Loucy (cell line): ENCODE measurements at regions not wholly inside any gene's neighbourhood (a gene's known extent, or its start where the extent isn't known, plus 50 kb on each side); places are given as distances from the start of the nearest gene placed in this dataset.

Experiments
- H2AFZ ChIP-seq: fragments of 200-600 bp; sonication (generic); 2 replicates; pipeline ENCODE4 v1.6.0; 2016; ENCODE audit warnings: antibody characterized with exemption, mild to moderate bottlenecking, low read length, moderate library complexity
- H3F3A ChIP-seq: fragments of 200-600 bp; 2 replicates; pipeline ENCODE4 v1.6.0; 2016; ENCODE audit warnings: antibody characterized with exemption, low read depth, mild to moderate bottlenecking
- H3K27me3 ChIP-seq: fragments of 200-600 bp; sonication (generic); 2 replicates; pipeline ENCODE4 v1.6.1; 2014; ENCODE audit warnings: low read length, mild to moderate bottlenecking; ENCODE audit not compliant: insufficient read depth, poor library complexity, severe bottlenecking
- H3K36me3 ChIP-seq: fragments of 200-600 bp; sonication (generic); 2 replicates; pipeline ENCODE4 v1.6.1; 2016; ENCODE audit warnings: low read length; ENCODE audit not compliant: insufficient read depth
- H3K4me1 ChIP-seq: fragments of 200-600 bp; sonication (generic); 2 replicates; pipeline ENCODE4 v1.5.1; 2014; ENCODE audit warnings: low read length, mild to moderate bottlenecking; ENCODE audit not compliant: insufficient read depth, poor library complexity, severe bottlenecking
- H3K4me2 ChIP-seq: fragments of 200-600 bp; sonication (generic); 2 replicates; pipeline ENCODE4 v1.6.0; 2014; ENCODE audit warnings: antibody characterized with exemption, low read length, low read depth, mild to moderate bottlenecking; ENCODE audit not compliant: poor library complexity, severe bottlenecking
- H3K4me3 ChIP-seq: fragments of 200-600 bp; sonication (generic); 2 replicates; pipeline ENCODE4 v1.5.1; 2014; ENCODE audit warnings: low read length, mild to moderate bottlenecking, mixed read lengths; ENCODE audit not compliant: poor library complexity, severe bottlenecking
- H3K79me2 ChIP-seq: fragments of 200-600 bp; sonication (generic); 2 replicates; pipeline ENCODE4 v1.6.1; 2014; ENCODE audit warnings: low read length; ENCODE audit not compliant: insufficient read depth
- H3K9ac ChIP-seq: fragments of 200-600 bp; sonication (generic); 2 replicates; pipeline ENCODE4 v1.6.0; 2014; ENCODE audit warnings: mild to moderate bottlenecking, low read depth, low read length, moderate library complexity; ENCODE audit not compliant: poor library complexity, severe bottlenecking
- H3K9me2 ChIP-seq: fragments of 200-600 bp; sonication (generic); replicated peaks from 2 replicates; pipeline ENCODE4 v1.6.1; 2016; ENCODE audit warnings: low read depth, low read length, mixed read lengths
- H3K9me3 ChIP-seq: fragments of 200-600 bp; sonication (generic); 2 replicates; pipeline ENCODE4 v1.6.1; 2014; ENCODE audit warnings: mild to moderate bottlenecking, antibody characterized with exemption, low read length, low read depth; ENCODE audit not compliant: insufficient read depth
- H4K20me1 ChIP-seq: fragments of 200-600 bp; sonication (generic); 2 replicates; pipeline ENCODE4 v1.6.0; 2014; ENCODE audit warnings: antibody characterized with exemption, low read length, mild to moderate bottlenecking; ENCODE audit not compliant: insufficient read depth, poor library complexity, severe bottlenecking
- EZH2phosphoT487 ChIP-seq: fragments of 200-600 bp; IDR thresholded peaks from 2 replicates; pipeline ENCODE4 v1.6.1; 2018; ENCODE audit warnings: antibody characterized with exemption, mild to moderate bottlenecking, moderate library complexity, borderline replicate concordance
- TF ChIP-seq, protein P1 (sequence below): fragments of 200-600 bp; sonication (generic); conservative IDR thresholded peaks from 2 replicates; pipeline ENCODE4 v1.5.1; 2014; ENCODE audit warnings: mild to moderate bottlenecking, antibody characterized with exemption, low read length

- Histone ChIP-seq H3K36me3 (no peaks in the 10 kb centered on the region), H3K9me3 (no peaks in the 10 kb centered on the region), H3K9me2 (no peaks in the 10 kb centered on the region), H2AFZ (no peak overlapping the region), H3K79me2 (no peaks in the 10 kb centered on the region), H3K4me3 (no peak overlapping the region), H3K4me2 (no peak overlapping the region), H3K9ac (no peak overlapping the region), H3K4me1 (no peaks in the 10 kb centered on the region), H4K20me1 (no peaks in the 10 kb centered on the region), H3K27me3 (no peaks in the 10 kb centered on the region), H3F3A (no peaks in the 10 kb centered on the region)
- TF ChIP-seq EZH2phosphoT487: no peak
- TF ChIP-seq, protein P1, sequence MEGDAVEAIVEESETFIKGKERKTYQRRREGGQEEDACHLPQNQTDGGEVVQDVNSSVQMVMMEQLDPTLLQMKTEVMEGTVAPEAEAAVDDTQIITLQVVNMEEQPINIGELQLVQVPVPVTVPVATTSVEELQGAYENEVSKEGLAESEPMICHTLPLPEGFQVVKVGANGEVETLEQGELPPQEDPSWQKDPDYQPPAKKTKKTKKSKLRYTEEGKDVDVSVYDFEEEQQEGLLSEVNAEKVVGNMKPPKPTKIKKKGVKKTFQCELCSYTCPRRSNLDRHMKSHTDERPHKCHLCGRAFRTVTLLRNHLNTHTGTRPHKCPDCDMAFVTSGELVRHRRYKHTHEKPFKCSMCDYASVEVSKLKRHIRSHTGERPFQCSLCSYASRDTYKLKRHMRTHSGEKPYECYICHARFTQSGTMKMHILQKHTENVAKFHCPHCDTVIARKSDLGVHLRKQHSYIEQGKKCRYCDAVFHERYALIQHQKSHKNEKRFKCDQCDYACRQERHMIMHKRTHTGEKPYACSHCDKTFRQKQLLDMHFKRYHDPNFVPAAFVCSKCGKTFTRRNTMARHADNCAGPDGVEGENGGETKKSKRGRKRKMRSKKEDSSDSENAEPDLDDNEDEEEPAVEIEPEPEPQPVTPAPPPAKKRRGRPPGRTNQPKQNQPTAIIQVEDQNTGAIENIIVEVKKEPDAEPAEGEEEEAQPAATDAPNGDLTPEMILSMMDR: no peak
These were observed 650.0 kb upstream of the STXBP6 start for GRCh38 chr14:25699981-25700380.

GRCh38 chr14:25698111-25698510, 648.2 kb upstream of the STXBP6 start:
- H3K4me1 ChIP-seq: no peaks in the 10 kb centered on the region
- H2AFZ ChIP-seq: no peak overlapping the region
- no peaks in the 10 kb centered on the region for H3K9me3 ChIP-seq
- no peaks in the 10 kb centered on the region for H3K79me2 ChIP-seq
- no peaks in the 10 kb centered on the region for H3K27me3 ChIP-seq
- TF ChIP-seq EZH2phosphoT487: no peak
- H3K36me3 ChIP-seq: no peaks in the 10 kb centered on the region
- no peak overlapping the region for H3K4me2 ChIP-seq
- H3F3A ChIP-seq: no peaks in the 10 kb centered on the region
- no peak overlapping the region for H3K4me3 ChIP-seq
- H4K20me1 ChIP-seq: no peaks in the 10 kb centered on the region
- H3K9ac ChIP-seq: no peak overlapping the region
- H3K9me2 ChIP-seq: no peaks in the 10 kb centered on the region

GRCh38 chr14:25696176-25696575, 646.2 kb upstream of the STXBP6 start:
- H2AFZ ChIP-seq: no peak overlapping the region
- no peaks in the 10 kb centered on the region for H3K4me1 ChIP-seq
- no peak for TF ChIP-seq EZH2phosphoT487
- TF ChIP-seq, protein P1: no peak
- no peaks in the 10 kb centered on the region for H3K79me2 ChIP-seq
- H3K27me3 ChIP-seq: no peaks in the 10 kb centered on the region
- H3F3A ChIP-seq: no peaks in the 10 kb centered on the region
- no peak overlapping the region for H3K9ac ChIP-seq
- H3K4me3 ChIP-seq: no peak overlapping the region
- H3K4me2 ChIP-seq: no peak overlapping the region
- H3K9me3 ChIP-seq: no peaks in the 10 kb centered on the region
- no peaks in the 10 kb centered on the region for H3K36me3 ChIP-seq
- H3K9me2 ChIP-seq: no peaks in the 10 kb centered on the region
- no peaks in the 10 kb centered on the region for H4K20me1 ChIP-seq

DNA sequence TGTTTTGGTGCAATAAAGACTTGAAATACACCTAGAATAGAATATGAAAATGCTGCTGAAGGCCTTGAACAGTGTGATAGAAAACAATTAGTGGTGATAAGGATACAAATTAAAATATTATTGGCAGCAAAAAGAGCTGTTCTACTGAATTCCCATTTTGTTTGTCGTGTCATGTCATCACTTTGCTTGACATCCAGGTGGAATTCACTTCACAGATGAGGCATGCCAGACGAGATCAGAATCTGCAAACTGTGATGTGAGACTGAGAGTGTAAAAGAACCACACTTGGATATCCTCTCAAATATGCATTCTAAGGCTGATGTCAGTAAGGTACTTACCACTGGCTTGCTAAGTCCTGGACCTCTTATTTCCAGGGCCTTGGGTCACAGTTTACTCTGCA, 635.1 kb upstream of the STXBP6 start:
- Histone ChIP-seq H3K9me2 (no peaks in the 10 kb centered on the region), H3K36me3 (no peaks in the 10 kb centered on the region), H3K9ac (no peak overlapping the region), H3K4me2 (no peak overlapping the region), H3K27me3 (no peaks in the 10 kb centered on the region), H3K79me2 (no peaks in the 10 kb centered on the region), H3F3A (no peaks in the 10 kb centered on the region), H4K20me1 (no peaks in the 10 kb centered on the region), H2AFZ (no peak overlapping the region), H3K4me3 (no peak overlapping the region), H3K9me3 (no peaks in the 10 kb centered on the region), H3K4me1 (no peaks in the 10 kb centered on the region)
- TF ChIP-seq, protein P1: no peak
- TF ChIP-seq EZH2phosphoT487: no peak
